ENCODE measurements at regions not wholly inside any gene's neighbourhood (a gene's known extent, or its start where the extent isn't known, plus 50 kb on each side); places are given as distances from the start of the nearest gene placed in this dataset.
"Not testable (repeated sequence)": the region's sequence is repeated elsewhere in the genome, so short reads cannot be mapped to it uniquely, and the experiment has no call there.

GRCh38 chr6:106728296-106728870 is 99.0 kb downstream of the QRSL1 start:
- peak; percentile 83 for DNase-seq (ENCODE audit: extremely low read depth, low read depth)

GRCh38 chr6:106727480-106728149 is 98.2 kb downstream of the QRSL1 start:
- DNase-seq (ENCODE audit: extremely low read depth, low read depth), result peak; percentile 33

GRCh38 chr6:106724848-106725247 is 95.5 kb downstream of the QRSL1 start:
- no peak for DNase-seq (ENCODE audit: extremely low read depth, low read depth)

GRCh38 chr6:106724337-106724736 is 95.0 kb downstream of the QRSL1 start:
- DNase-seq (ENCODE audit: extremely low read depth, low read depth), result no peak

- DNase-seq (ENCODE audit: extremely low read depth, low read depth), result not testable (repeated sequence)
Measured at GRCh38 chr6:106723419-106723818, 94.0 kb downstream of the QRSL1 start.

GRCh38 chr6:106721189-106721588 is 91.8 kb downstream of the QRSL1 start:
- not testable (repeated sequence) for DNase-seq (ENCODE audit: extremely low read depth, low read depth)

Small RNAs in the stretch of these regions (small RNA-seq; reads per million reads assigned to genes)
- gene MIR587 (0 reads per million in 2 experiments), gene RNU6-117P (0 reads per million in 2 experiments)

All from NCI-H460 (cell line).